SK-N-SH (cell line): ENCODE measurements at regions not wholly inside any gene's neighbourhood (a gene's known extent, or its start where the extent isn't known, plus 50 kb on each side); places are given as distances from the start of the nearest gene placed in this dataset.

Experiments used
- CTCF ChIA-PET: fragments of 300-600, 350-600 bp; formaldehyde crosslinking; extraction: SDS; loops from one replicate; lab custom pipeline; 2021; lab: Yijun Ruan, JAX
- POLR2A ChIA-PET: fragments of 350-600 bp; sonication (Branson Sonifier 250); formaldehyde crosslinking; extraction: SDS; loops from one replicate; lab custom pipeline; 2020; ENCODE audit warnings: antibody characterized with exemption, inconsistent platforms; lab: Yijun Ruan, JAX
- DNase-seq: peaks from one replicate; pipeline ENCODE4 v3.0.0; 2012
- H2AFZ ChIP-seq: fragments of 200-600 bp; sonication (generic); 2 replicates; pipeline ENCODE4 v1.8.1; 2016; ENCODE audit warnings: antibody characterized with exemption, mild to moderate bottlenecking, low read depth
- H3F3A ChIP-seq: fragments of 200-600 bp; sonication (generic); replicated peaks from 2 replicates; pipeline ENCODE3; 2016; ENCODE audit warnings: antibody characterized with exemption, mild to moderate bottlenecking; ENCODE audit not compliant: insufficient read depth
- H3K27ac ChIP-seq, 2 experiments: fragments of 200-500 bp in 1 of 2; fragments of 200-600 bp in 1 of 2; sonication (Bioruptor generic) in 1 of 2; sonication (generic), shearing (Covaris generic) in 1 of 2; 2 replicates each; pipeline versions ENCODE4 v1.5.1 to v1.6.1; 2014 to 2016; ENCODE audit warnings: low read depth in 2 of 2, inconsistent platforms in 1 of 2, low read length in 1 of 2, mild to moderate bottlenecking in 1 of 2, mixed read lengths in 1 of 2
- H3K27me3 ChIP-seq: fragments of 200-600 bp; sonication (generic), shearing (Covaris generic); 2 replicates; pipeline ENCODE4 v1.6.1; 2016; ENCODE audit warnings: mixed run types; ENCODE audit not compliant: insufficient read depth
- H3K36me3 ChIP-seq, 2 experiments: fragments of 200-500 bp in 1 of 2; fragments of 200-600 bp in 1 of 2; sonication (Bioruptor generic) in 1 of 2; sonication (generic) in 1 of 2; replicated peaks in 1 of 2; 2 replicates each; pipeline versions ENCODE3 to v1.5.1; 2014 to 2016; ENCODE audit warnings: low read length in 1 of 2, mild to moderate bottlenecking in 1 of 2; ENCODE audit not compliant: insufficient read depth in 2 of 2, control insufficient read depth in 1 of 2
- H3K4me1 ChIP-seq, 2 experiments: fragments of 200-500 bp in 1 of 2; fragments of 200-600 bp in 1 of 2; sonication (Bioruptor generic) in 1 of 2; sonication (generic), shearing (Covaris generic) in 1 of 2; 2 replicates each; pipeline versions ENCODE4 v1.5.1 to v1.6.1; 2014 to 2016; ENCODE audit warnings: low read depth in 1 of 2, low read length in 1 of 2, mixed run types in 1 of 2; ENCODE audit not compliant: insufficient read depth in 2 of 2, control insufficient read depth in 1 of 2
- H3K4me2 ChIP-seq: fragments of 200-600 bp; sonication (generic), shearing (Covaris generic); 2 replicates; pipeline ENCODE4 v1.6.1; 2017; ENCODE audit warnings: mixed run types
- H3K4me3 ChIP-seq, 2 experiments: fragments of 200-500 bp in 1 of 2; fragments of 200-600 bp in 1 of 2; sonication (Bioruptor generic) in 1 of 2; sonication (generic), shearing (Covaris generic) in 1 of 2; 2 replicates each; pipeline versions ENCODE4 v1.5.1 to v1.8.1; 2014 to 2016; ENCODE audit warnings: low read depth in 2 of 2, inconsistent platforms in 1 of 2, low read length in 1 of 2, mild to moderate bottlenecking in 1 of 2, mixed read lengths in 1 of 2, moderate library complexity in 1 of 2
- H3K79me2 ChIP-seq: fragments of 200-600 bp; sonication (generic); 2 replicates; pipeline ENCODE4 v1.8.1; 2017; ENCODE audit warnings: mild to moderate bottlenecking; ENCODE audit not compliant: insufficient read depth
- H3K9ac ChIP-seq: fragments of 200-600 bp; sonication (generic); 2 replicates; pipeline ENCODE4 v1.6.1; 2017; ENCODE audit warnings: mixed run types
- H3K9me2 ChIP-seq: fragments of 200-600 bp; sonication (generic); 2 replicates; pipeline ENCODE4 v1.6.1; 2017; ENCODE audit warnings: mixed run types
- H3K9me3 ChIP-seq: fragments of 200-600 bp; sonication (generic); 2 replicates; pipeline ENCODE4 v1.6.1; 2017; ENCODE audit warnings: mixed run types, mild to moderate bottlenecking, moderate library complexity
- H4K20me1 ChIP-seq: fragments of 200-600 bp; sonication (generic); 2 replicates; pipeline ENCODE4 v1.6.1; 2017; ENCODE audit warnings: mild to moderate bottlenecking, mixed run types; ENCODE audit not compliant: insufficient read depth
- CHD2 ChIP-seq: fragments of 150-350 bp; IDR thresholded peaks from 2 replicates; pipeline ENCODE4 v1.6.1; 2018; ENCODE audit warnings: low read length; ENCODE audit not compliant: partially characterized antibody
- ELF1 ChIP-seq: IDR thresholded peaks from 2 replicates; pipeline ENCODE4 v1.4.0; 2012
- FOXJ3 ChIP-seq: sonication (generic); formaldehyde crosslinking; IDR thresholded peaks from 2 replicates; pipeline ENCODE4 v1.5.1; 2020; ENCODE audit warnings: mild to moderate bottlenecking, missing genetic modification reagents
- GABPA ChIP-seq: IDR thresholded peaks from 2 replicates; pipeline ENCODE4 v1.4.0; 2012; ENCODE audit warnings: low read depth, mild to moderate bottlenecking
- GATA2 ChIP-seq: sonication (generic); formaldehyde crosslinking; IDR thresholded peaks from 2 replicates; pipeline ENCODE4 v1.5.0; 2020; ENCODE audit warnings: mild to moderate bottlenecking, missing genetic modification reagents
- JUND ChIP-seq: IDR thresholded peaks from 2 replicates; pipeline ENCODE4 v1.4.0; 2012
- POLR2AphosphoS5 ChIP-seq: IDR thresholded peaks from 2 replicates; pipeline ENCODE4 v1.6.1; 2012; ENCODE audit warnings: low read depth, low read length
- RAD21 ChIP-seq: IDR thresholded peaks from 2 replicates; pipeline ENCODE4 v1.6.1; 2012; ENCODE audit warnings: mild to moderate bottlenecking, low read length
- RFX5 ChIP-seq: IDR thresholded peaks from 2 replicates; pipeline ENCODE4 v1.6.1; 2012; ENCODE audit warnings: mild to moderate bottlenecking, improper control_type of control experiment, low read length
- RXRA ChIP-seq: IDR thresholded peaks from 2 replicates; pipeline ENCODE4 v1.4.0; 2012; ENCODE audit warnings: low read depth, mild to moderate bottlenecking, borderline replicate concordance
- SMC3 ChIP-seq: IDR thresholded peaks from 2 replicates; pipeline ENCODE4 v1.6.1; 2012; ENCODE audit warnings: low read depth, low read length, improper control_type of control experiment
- TAF1 ChIP-seq: IDR thresholded peaks from 2 replicates; pipeline ENCODE4 v1.6.1; 2012; ENCODE audit warnings: low read depth, mild to moderate bottlenecking, low read length, moderate library complexity, borderline replicate concordance
- TCF12 ChIP-seq: IDR thresholded peaks from 2 replicates; pipeline ENCODE4 v1.4.0; 2012
- TEAD4 ChIP-seq: IDR thresholded peaks from 2 replicates; pipeline ENCODE4 v1.4.0; 2012; ENCODE audit warnings: mild to moderate bottlenecking, borderline replicate concordance; ENCODE audit not compliant: insufficient read depth
- WGBS: methylation state at CpG from one replicate; pipeline ENCODE4 v1.1.6; 2017; ENCODE audit warnings: low lambda C conversion rate; 5-methylcytosine and 5-hydroxymethylcytosine counted together
- TF ChIP-seq, protein P1 (sequence below): IDR thresholded peaks from 2 replicates; pipeline ENCODE4 v1.4.0; 2012; ENCODE audit warnings: low read depth, borderline replicate concordance
- TF ChIP-seq, protein P2 (sequence below): IDR thresholded peaks from 2 replicates; pipeline ENCODE4 v1.4.0; 2012; ENCODE audit warnings: low read depth, borderline replicate concordance
- TF ChIP-seq, protein P3 (sequence below): fragments of 150-350 bp; IDR thresholded peaks from 2 replicates; pipeline ENCODE4 v1.6.1; 2017; ENCODE audit warnings: antibody characterized with exemption, low read length, low read depth, borderline replicate concordance
- TF ChIP-seq, protein P4 (sequence below): IDR thresholded peaks from 2 replicates; pipeline ENCODE4; 2012

- no peak overlapping the region for H2AFZ ChIP-seq
- TF ChIP-seq TAF1 (no peak), FOXJ3 (CRISPR knock-in tag) (no peak), ELF1 (no peak), TCF12 (no peak), CHD2 (no peak), POLR2AphosphoS5 (no peak), RXRA (no peak), TEAD4 (no peak), GATA2 (CRISPR knock-in tag) (no peak), JUND (no peak), RAD21 (no peak), RFX5 (no peak), SMC3 (no peak), GABPA (no peak)
- TF ChIP-seq, protein P1, sequence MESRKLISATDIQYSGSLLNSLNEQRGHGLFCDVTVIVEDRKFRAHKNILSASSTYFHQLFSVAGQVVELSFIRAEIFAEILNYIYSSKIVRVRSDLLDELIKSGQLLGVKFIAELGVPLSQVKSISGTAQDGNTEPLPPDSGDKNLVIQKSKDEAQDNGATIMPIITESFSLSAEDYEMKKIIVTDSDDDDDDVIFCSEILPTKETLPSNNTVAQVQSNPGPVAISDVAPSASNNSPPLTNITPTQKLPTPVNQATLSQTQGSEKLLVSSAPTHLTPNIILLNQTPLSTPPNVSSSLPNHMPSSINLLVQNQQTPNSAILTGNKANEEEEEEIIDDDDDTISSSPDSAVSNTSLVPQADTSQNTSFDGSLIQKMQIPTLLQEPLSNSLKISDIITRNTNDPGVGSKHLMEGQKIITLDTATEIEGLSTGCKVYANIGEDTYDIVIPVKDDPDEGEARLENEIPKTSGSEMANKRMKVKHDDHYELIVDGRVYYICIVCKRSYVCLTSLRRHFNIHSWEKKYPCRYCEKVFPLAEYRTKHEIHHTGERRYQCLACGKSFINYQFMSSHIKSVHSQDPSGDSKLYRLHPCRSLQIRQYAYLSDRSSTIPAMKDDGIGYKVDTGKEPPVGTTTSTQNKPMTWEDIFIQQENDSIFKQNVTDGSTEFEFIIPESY: no peak
- TF ChIP-seq, protein P2, sequence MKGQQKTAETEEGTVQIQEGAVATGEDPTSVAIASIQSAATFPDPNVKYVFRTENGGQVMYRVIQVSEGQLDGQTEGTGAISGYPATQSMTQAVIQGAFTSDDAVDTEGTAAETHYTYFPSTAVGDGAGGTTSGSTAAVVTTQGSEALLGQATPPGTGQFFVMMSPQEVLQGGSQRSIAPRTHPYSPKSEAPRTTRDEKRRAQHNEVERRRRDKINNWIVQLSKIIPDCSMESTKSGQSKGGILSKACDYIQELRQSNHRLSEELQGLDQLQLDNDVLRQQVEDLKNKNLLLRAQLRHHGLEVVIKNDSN: no peak
- TF ChIP-seq, protein P3, sequence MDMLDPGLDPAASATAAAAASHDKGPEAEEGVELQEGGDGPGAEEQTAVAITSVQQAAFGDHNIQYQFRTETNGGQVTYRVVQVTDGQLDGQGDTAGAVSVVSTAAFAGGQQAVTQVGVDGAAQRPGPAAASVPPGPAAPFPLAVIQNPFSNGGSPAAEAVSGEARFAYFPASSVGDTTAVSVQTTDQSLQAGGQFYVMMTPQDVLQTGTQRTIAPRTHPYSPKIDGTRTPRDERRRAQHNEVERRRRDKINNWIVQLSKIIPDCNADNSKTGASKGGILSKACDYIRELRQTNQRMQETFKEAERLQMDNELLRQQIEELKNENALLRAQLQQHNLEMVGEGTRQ: no peak
- TF ChIP-seq, protein P4, sequence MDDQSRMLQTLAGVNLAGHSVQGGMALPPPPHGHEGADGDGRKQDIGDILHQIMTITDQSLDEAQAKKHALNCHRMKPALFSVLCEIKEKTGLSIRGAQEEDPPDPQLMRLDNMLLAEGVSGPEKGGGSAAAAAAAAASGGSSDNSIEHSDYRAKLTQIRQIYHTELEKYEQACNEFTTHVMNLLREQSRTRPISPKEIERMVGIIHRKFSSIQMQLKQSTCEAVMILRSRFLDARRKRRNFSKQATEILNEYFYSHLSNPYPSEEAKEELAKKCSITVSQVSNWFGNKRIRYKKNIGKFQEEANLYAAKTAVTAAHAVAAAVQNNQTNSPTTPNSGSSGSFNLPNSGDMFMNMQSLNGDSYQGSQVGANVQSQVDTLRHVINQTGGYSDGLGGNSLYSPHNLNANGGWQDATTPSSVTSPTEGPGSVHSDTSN: no peak
- no peaks in the 10 kb centered on the region for H3F3A ChIP-seq
- no peak overlapping the region for H3K4me3 ChIP-seq
- H3K27me3 ChIP-seq: no peaks in the 10 kb centered on the region
- no peak for DNase-seq
- no peak overlapping the region for H3K27ac ChIP-seq
- ChIA-PET POLR2A (no interaction called here), CTCF (no interaction called here)
- no peaks in the 10 kb centered on the region for H3K9me2 ChIP-seq
- H3K79me2 ChIP-seq: no peaks in the 10 kb centered on the region
- H3K9me3 ChIP-seq: no peaks in the 10 kb centered on the region
- WGBS: 12% methylated on average over 5 of the region's 5 CpGs
- H3K36me3 ChIP-seq: no peaks in the 10 kb centered on the region
- no peaks in the 10 kb centered on the region for H3K4me1 ChIP-seq
- no peaks in the 10 kb centered on the region for H4K20me1 ChIP-seq
- H3K9ac ChIP-seq: no peak overlapping the region
- H3K4me2 ChIP-seq: no peak overlapping the region
Measured at GRCh38 chr11:82117362-82117761, 616.3 kb downstream of the FAM181B start.
